HG02798 (cell line): ENCODE measurements at regions not wholly inside any gene's neighbourhood (a gene's known extent, or its start where the extent isn't known, plus 50 kb on each side); places are given as distances from the start of the nearest gene placed in this dataset.

Experiments
- ATAC-seq: cut with Tn5 transposase; IDR thresholded peaks from one replicate; pipeline ENCODE4 v1.9.1; 2021; ENCODE audit warnings: mild to moderate bottlenecking; ENCODE audit not compliant: unreplicated experiment, poor library complexity

DNA sequence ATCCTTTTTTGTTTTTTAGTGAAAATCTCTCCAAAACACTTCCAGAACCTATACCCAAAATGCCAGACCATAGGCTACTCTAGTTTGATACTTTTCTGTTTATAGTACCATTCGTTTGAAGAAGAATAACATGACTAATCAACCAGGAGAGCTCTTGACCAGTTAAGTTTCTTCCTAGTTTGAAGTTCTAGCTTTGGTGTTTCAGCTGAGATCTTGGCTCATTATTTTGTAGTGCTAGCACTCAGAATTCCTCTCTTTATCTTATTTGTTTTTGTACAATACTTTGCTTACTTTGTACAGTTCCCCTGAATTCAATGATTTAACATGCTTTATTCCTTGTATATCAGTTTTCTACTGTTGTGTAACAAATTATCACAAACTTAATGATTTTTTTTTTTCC lies 911.6 kb downstream of the EFNA5 start:
- no peak for ATAC-seq

DNA sequence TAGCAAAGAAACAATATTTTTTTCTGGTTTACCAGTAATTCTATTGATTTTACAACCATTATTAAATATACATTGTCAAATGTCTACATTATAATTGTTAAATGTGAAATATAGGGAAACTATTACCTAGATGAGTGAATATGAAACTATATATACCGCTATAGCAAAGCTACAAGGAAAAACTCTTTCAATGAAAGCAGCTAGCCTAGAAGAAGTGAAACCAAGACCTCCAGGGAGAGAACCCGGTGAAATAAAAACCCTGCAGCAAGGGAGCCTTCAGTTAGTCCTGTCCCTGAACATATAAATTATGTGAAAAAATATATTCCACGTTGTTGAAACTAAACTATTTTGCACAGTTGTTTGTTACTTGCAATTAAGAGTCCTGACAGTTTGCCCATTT lies 913.1 kb downstream of the EFNA5 start:
- no peak for ATAC-seq

DNA sequence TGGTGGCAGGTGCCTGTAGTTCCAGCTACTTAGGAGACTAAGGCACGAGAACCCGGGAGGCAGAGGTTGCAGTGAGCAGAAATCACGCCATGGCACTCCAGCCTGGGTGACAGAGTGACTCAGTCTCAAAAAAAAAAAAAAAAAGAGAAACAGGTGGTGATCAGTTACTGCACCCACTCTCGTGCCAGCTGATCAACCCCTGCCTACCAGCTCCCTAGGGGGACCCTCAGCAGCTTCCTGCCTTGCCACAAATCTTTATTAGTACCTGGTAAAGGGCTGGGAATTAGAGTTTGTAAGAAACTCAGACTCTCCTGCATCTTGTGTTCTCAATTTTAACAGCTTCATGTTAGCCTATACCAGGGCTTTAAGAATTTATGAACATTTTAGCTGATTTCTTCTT lies 914.9 kb downstream of the EFNA5 start:
- ATAC-seq: no peak

DNA sequence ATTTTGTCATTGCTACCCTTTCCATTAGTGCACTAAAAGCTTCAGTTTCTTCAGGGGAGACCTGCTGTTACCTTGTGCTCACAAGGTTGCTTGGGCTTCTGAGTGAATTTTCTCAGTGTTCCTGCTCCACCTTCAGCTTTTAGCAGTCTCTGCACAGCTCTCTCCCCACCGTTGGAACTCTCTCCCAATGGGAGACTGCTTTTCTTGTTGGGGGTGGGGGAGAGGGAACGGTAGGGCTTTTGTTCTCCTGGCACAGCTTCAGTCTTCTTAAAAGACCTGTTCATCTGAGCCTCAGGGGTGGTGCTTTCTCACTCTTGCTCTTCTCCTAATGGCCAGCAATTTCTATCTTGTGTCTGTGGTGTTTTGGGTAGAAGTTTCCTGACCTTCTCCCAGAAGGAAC lies 915.7 kb downstream of the EFNA5 start:
- ATAC-seq: no peak

GRCh38 chr5:106749826-106750225 lies 920.9 kb downstream of the EFNA5 start:
- no peak for ATAC-seq

DNA sequence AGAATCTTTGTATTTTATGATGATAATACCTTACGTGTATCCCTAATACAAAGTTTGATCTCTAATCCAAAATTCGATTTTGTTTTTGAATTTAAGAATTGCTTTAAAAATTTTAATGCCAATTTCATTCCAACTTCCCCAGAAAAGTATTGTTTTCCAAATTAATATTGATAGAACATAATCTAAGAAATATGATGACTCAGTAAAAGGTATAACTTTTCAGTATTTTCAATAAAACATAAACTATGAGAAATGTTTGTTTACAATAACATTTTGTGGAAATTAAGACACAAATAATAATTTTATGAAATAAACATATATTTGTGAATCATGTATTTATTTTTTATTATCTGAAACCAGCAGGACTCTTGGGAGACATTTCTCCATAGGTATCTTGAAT lies 931.6 kb downstream of the EFNA5 start:
- no peak for ATAC-seq

DNA sequence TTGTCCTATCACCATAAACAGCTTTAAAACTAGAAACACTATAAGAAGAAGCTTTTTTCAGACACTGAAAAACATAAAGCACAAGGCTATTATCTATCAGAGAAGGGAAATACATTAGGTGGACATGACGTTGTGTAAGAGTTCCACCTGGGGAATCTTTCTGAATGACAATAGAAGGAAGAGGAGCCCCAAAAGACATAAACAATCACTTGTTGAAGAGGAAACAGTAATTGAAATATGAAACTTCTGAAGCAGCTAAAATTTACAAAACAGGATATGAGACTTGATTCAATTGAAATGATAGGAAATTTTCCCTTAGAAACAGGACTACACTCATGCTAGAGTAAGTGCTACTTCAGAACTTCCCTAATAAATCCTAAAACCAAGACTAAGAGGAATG lies 933.6 kb downstream of the EFNA5 start:
- no peak for ATAC-seq

DNA sequence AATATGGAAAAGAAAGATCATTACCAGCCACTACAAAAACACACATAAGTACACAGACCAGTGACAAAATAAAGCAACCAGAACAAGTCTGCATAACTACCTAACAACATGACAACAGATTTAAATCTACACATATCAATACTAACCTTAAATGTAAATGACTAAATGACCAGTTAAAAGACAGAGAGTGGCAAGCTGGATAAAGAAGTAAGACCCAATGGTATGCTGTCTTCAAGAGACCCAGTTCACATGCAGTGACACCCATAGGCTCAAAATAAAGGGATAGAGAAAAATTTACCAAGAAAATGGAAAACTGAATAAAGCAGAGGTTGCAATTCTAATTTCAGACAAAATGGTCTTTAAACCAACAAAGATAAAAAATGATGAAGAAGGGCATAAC lies 938.1 kb downstream of the EFNA5 start:
- no peak for ATAC-seq

DNA sequence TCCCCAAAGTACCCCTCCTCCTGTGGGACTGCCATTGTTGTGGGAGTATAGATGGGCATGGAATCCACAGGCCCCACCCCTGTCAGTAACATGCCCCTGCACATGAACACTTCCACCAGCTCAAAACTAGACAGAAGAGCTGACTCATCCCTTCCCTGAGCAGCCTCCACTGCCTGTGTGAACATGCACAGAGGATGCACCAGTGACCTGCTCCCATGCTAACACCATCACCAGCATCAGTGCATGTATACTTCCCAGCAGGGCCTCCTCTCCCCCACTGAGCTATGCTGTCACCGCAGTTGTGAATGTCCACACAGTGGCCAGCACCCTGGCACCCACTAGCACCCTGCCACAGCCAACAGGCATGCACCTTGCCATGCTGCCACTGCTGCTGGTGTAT lies 939.8 kb downstream of the EFNA5 start:
- ATAC-seq: no peak

DNA sequence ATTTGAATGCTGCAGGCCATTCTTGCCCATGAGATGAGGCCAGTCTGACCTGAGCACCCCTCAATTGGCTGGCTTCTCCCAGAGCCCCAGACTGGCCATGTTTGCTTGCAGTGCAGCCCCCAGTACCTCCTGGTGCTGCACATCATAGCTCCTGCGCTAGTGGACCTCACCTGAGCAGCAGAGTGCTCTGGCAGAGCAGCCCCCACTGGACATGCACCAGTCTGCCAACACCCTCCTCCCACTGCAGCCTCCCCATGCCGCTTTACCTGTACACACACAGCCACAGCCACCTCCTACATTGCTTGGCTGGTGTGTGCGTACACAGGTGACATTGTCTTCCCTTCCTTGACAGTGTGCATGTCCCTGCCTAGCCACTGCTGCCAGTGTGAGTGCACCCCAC lies 940.2 kb downstream of the EFNA5 start:
- ATAC-seq: no peak

DNA sequence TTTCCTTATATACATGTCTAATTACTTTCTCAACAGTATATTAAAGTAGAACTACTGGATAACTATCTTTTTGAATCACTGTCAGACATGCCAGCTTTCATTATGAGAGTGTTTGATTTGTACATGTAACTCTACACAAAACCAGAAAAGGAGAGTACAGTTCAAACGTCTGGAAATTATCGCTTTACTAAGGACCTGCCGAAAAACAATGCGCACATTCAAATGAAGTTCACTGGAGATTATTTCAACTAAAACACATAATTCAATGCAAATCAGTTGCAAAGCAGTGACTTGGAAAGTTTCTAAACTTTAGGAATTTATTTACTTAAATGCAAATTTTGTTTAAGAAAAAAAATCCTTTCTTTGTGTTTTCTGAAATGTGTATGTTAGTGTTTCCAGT lies 942.5 kb downstream of the EFNA5 start:
- no peak for ATAC-seq

- no peak for ATAC-seq
Measured at GRCh38 chr5:106727071-106727470, 943.7 kb downstream of the EFNA5 start.

DNA sequence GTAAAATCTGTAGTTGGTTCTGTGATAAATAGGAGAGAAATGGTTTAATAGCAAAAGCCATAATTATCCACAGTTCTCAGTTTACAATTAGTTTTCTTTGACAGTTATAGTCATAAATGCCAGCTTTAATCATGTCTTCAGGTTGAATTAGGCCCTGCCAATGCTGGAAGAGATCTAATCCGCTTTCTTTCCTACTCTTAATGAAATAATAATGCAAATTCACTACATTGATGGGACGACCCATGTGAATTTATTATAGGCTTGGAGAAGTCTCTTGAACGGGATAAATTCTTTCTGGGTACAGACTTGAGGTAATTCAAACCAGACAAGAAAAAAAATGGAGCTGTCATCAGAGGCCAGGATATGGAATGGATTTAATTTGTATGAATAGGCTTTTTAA lies 950.4 kb downstream of the EFNA5 start:
- no peak for ATAC-seq

GRCh38 chr5:106699796-106700195 lies 970.9 kb downstream of the EFNA5 start:
- no peak for ATAC-seq

DNA sequence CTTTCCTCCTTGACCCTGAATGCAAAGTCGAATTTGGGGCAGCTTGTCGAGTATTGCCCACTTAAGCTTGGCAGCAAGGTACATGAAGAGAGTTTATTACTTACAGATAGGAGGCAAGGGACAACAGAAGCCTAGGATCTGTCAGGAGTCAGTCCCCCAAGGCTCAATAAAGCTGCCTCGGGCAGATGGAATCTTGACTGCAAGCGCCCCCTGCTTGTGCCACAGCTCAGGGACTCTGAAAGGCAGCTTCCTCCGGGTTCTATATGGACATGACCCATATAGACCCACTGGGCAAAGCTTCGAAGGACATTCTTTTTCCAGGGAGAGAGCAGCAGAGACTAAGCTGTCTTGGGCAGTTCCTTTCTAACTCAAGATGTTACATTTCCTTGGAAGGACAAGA lies 971.5 kb downstream of the EFNA5 start:
- ATAC-seq: no peak

- ATAC-seq: no peak
Measured at GRCh38 chr5:106698169-106698568, 972.6 kb downstream of the EFNA5 start.

- no peak for ATAC-seq
Measured at GRCh38 chr5:106691701-106692100, 979.0 kb downstream of the EFNA5 start.

- no peak for ATAC-seq
Measured at GRCh38 chr5:106690585-106690984, 980.2 kb downstream of the EFNA5 start.

DNA sequence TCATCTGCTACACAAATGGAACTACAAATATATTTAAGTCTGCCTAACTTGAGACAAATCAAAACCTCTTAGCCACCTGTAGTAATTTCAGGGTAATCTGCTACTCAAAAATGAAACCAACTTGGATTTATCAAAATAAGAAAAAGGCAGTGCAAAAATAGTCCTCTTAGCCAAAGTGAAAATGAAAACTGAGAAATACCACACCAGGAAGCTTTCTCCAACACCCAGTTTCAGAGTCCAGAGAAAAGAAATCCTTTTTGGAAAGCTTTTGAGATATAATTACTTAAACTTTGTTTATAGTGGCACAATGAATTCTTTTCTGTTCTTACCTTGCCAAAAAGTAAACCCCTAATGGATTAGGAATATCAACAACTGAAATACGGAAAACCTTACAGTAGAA lies 990.4 kb downstream of the EFNA5 start:
- peak; percentile 71 for ATAC-seq

DNA sequence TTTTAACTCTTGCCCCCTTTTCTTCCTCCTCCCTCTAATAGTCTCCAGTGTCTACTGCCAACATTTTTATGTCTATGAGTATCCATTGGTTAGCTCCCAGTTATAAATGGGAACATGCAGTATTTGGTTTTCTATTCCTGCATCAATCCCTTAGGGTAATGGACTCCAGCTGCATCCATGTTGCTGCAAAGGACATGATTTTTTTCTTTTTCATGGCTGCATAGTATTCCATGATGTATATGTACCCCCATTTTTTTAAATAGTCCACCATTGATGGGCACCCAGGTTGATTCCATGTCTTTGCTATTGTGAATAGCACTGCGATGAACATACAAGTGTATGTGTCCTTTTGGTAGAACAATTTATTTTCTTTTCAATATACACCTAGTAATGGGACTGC lies 993.7 kb downstream of the EFNA5 start:
- ATAC-seq: no peak

- ATAC-seq: no peak
Measured at GRCh38 chr5:106675687-106676086, 995.0 kb downstream of the EFNA5 start.

DNA sequence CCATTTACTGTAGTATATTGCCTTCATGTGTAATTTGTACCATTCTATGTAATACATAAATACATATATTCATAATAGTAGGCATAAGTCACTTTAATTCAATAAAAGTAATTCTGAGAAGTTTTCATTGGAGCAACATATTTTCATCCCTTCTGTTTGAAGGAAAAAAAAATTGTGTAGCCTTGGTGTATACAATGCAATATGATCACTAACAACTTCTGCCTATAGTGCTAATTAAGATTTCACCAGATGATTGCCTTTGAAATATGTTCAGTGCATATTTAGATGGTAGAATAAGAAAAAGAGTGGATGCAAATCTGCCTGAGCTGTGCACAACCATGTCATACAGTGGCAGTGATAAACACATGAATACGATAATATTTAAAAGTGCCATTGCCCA lies 996.8 kb downstream of the EFNA5 start:
- no peak for ATAC-seq

DNA sequence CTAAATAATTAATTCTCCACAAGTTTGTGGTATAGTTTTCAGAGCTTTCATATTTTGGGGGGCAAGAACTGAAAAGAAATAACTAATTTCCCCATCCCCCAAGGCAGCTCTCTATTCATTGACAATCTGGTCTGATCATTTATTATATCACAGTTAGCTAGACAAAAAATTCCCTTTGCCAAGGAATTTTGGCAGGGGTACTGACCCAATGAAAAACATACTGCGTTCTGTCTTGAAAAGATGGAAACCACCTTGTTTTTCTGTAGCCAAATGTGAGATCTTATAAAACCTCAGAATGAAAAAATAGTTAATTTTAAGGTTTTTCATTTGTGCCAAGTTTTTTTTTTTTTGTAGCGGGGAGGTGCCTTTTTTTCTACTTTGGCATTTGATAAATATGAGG lies 1008.9 kb downstream of the EFNA5 start:
- ATAC-seq: no peak
